GM21786 (cell line): ENCODE measurements at regions not wholly inside any gene's neighbourhood (a gene's known extent, or its start where the extent isn't known, plus 50 kb on each side); places are given as distances from the start of the nearest gene placed in this dataset.

ENCODE experiments used
- ATAC-seq: cut with Tn5 transposase; IDR thresholded peaks from one replicate; pipeline ENCODE4 v1.9.1; 2021; ENCODE audit not compliant: unreplicated experiment

GRCh38 chr6:141261016-141261671 is 871.6 kb upstream of the GJE1 start:
- no peak for ATAC-seq

- no peak for ATAC-seq
Measured at GRCh38 chr6:141260627-141261015, 872.1 kb upstream of the GJE1 start.

- ATAC-seq = no peak
Measured at GRCh38 chr6:141259807-141260206, 872.9 kb upstream of the GJE1 start.

GRCh38 chr6:141259091-141259490 is 873.6 kb upstream of the GJE1 start:
- ATAC-seq = no peak

- ATAC-seq = no peak
Measured at GRCh38 chr6:141258516-141258915, 874.2 kb upstream of the GJE1 start.

GRCh38 chr6:141254336-141254735 is 878.4 kb upstream of the GJE1 start:
- ATAC-seq = no peak

GRCh38 chr6:141252828-141253608 is 879.7 kb upstream of the GJE1 start:
- ATAC-seq = no peak

GRCh38 chr6:141251286-141251685 is 881.4 kb upstream of the GJE1 start:
- no peak for ATAC-seq

GRCh38 chr6:141248021-141248799 is 884.5 kb upstream of the GJE1 start:
- ATAC-seq = peak; percentile 79

GRCh38 chr6:141244366-141244765 is 888.4 kb upstream of the GJE1 start:
- ATAC-seq = no peak

GRCh38 chr6:141242957-141243356 is 889.8 kb upstream of the GJE1 start:
- no peak for ATAC-seq

GRCh38 chr6:141229296-141229695 is 903.4 kb upstream of the GJE1 start:
- no peak for ATAC-seq

- no peak for ATAC-seq
Measured at GRCh38 chr6:141218583-141218982, 914.1 kb upstream of the GJE1 start.

- no peak for ATAC-seq
Measured at GRCh38 chr6:141216726-141217125, 916.0 kb upstream of the GJE1 start.

GRCh38 chr6:141212296-141212695 is 920.4 kb upstream of the GJE1 start:
- ATAC-seq = no peak

- no peak for ATAC-seq
Measured at GRCh38 chr6:141211845-141212244, 920.9 kb upstream of the GJE1 start.

- ATAC-seq = no peak
Measured at GRCh38 chr6:141210901-141211300, 921.8 kb upstream of the GJE1 start.

- no peak for ATAC-seq
Measured at GRCh38 chr6:141209890-141210289, 922.8 kb upstream of the GJE1 start.

GRCh38 chr6:141208101-141208500 is 924.6 kb upstream of the GJE1 start:
- no peak for ATAC-seq

- ATAC-seq = no peak
Measured at GRCh38 chr6:141203902-141204575, 928.7 kb upstream of the GJE1 start.

GRCh38 chr6:141202626-141203025 is 930.1 kb upstream of the GJE1 start:
- no peak for ATAC-seq
